HG03354 (cell line): ENCODE measurements at regions not wholly inside any gene's neighbourhood (a gene's known extent, or its start where the extent isn't known, plus 50 kb on each side); places are given as distances from the start of the nearest gene placed in this dataset.

Source experiments
- ATAC-seq: cut with Tn5 transposase; IDR thresholded peaks from one replicate; pipeline ENCODE4 v1.9.1; 2021; ENCODE audit warnings: mild to moderate bottlenecking; ENCODE audit not compliant: unreplicated experiment, poor library complexity, severe bottlenecking

DNA sequence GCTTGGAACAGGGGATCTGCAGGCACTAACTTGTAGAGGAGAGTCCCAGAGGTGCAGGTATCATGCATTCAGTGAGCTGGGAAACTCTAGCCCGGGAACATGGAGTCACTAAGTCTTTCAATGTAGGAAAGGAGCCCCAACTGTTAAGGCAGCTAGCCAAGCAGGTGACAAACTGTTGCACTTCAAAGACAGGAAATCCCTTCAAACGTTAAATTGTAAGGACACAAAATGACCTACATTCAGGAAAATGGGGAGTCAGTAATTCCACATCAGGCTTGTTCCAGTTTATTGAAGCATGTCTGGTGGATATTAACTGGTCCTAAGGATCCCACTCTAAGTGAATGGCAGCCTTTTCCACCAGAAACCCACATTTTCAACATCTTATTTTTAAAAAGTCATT lies 364.5 kb downstream of the MTX2 start:
- ATAC-seq = no peak

GRCh38 chr2:176636401-176636800 lies 367.2 kb downstream of the MTX2 start:
- ATAC-seq = no peak

GRCh38 chr2:176637142-176637485 lies 367.9 kb downstream of the MTX2 start:
- no peak for ATAC-seq

DNA sequence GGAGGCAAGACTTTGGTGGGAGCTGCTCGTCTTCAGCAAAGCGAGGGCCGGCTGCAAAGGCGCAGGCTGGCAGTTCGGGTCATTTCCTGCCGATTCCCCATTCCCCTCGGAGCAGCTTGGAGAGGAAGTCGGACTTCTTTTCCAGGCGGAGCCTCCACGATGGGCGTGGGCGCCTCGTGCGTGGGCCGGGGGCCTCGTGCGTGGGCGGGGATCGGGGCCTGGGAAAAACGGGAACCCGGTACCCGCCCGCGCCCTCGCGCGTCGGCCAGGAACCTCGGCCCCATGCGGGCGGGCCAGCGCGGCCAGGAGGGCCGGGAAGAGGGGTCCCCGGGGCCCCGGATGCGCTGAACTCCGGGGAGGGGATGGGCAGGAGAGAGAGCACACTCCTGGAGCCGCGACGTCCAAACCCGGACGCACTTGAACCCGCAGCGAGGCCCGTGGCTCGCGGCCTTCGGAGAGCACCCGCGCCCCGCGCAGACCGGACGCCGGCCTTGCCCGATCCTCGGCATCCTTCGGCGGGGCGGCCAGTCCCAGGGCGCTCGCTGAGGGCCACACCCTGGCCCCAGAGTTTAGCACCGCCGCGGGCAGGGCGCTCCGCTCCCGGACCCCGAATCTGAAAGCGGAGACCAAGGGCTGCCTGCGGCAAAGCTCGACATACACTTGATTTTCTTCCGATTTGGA lies 368.4 kb downstream of the MTX2 start:
- peak; percentile 42 for ATAC-seq

GRCh38 chr2:176638167-176639015 lies 369.1 kb downstream of the MTX2 start:
- peak; percentile 87 for ATAC-seq

DNA sequence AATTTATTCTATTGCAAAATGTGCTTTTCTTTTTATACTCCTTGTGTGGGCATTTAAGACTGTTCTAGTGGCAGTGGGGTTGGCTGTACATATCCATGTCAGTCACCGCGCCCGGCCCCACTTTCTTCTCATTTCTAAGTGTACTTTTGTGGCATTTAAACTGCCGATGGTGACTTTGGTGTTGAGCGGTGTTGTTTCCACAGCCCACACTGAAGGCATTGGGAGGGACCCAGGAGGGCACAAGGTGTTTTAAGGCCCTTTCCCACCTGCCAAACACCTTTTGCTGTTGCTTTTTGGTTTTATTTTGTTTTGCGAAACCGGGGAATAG lies 369.7 kb downstream of the MTX2 start:
- ATAC-seq = no peak

DNA sequence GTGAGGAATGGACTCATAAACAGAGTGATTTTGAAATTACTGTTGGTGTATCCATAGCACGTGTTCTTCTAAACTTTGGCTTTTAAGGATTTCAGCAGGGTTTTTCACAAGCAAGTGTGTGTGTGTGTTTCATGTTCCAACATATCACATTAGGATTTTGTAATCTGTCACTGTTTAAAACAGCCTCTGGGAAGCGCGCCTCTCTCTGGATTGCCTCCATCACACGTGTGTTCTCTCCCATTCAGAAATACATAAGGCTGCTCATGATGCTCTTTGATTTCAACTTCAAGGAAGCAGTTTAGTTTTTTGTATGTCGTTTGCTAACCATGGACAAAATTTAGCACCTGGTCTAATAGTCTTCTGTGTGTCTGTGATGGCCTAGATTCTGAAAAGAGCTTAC lies 370.4 kb downstream of the MTX2 start:
- ATAC-seq = no peak

DNA sequence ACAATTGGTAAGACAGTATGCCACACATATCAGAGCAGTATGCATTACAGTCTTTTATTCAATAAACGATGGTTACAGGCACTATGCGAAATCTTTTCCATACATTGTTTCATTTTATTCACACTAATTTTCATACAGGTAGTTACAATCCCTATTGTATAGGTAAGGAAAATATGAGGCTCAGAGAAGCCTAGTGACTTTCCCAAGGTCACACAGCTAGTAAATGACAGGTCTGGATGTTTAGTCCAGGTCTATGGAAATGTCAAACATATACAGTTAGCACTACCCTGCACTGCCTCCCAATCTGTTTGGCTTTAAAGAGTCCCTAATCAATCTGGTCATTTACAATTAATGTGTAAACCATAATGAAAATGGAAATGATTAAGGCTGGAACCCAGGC lies 372.2 kb downstream of the MTX2 start:
- no peak for ATAC-seq

DNA sequence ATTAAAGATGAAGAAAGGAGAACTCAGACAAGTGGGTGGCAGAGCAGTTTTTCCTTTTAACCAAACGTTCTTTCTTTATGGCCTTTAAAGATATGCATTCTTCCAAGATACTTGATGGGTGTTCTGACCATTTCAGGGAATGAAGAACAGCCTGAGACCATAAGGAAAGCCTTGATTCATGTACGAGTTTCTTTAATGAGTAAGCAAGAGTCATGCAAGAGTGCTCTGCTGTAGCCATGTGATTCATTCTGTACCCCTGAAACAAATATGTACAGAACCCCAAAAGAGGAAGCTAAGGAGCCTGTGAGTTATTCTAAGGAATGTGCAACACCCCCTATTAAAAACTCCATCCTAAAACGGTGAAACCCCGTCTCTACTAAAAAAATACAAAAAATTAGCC lies 372.8 kb downstream of the MTX2 start:
- no peak for ATAC-seq

DNA sequence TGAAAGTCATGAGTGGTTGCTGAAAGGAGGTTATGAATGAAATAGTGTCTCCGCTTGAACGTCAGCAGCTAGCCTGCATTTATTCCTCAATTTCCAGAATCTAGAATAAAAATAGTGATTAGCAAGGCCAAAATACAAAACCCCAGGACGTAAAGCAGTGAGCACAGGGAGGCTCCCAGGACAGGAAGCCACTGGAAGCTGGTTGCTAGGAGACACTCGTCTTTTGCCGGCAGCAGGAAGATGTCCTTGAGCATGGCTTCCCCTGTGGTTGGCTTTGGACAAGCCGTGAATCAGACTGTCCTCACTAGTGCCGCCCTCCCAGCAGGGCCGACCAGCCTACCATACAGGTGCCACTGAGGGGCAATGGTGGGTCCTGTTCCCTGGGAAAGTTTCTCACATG lies 374.4 kb downstream of the MTX2 start:
- ATAC-seq = no peak

DNA sequence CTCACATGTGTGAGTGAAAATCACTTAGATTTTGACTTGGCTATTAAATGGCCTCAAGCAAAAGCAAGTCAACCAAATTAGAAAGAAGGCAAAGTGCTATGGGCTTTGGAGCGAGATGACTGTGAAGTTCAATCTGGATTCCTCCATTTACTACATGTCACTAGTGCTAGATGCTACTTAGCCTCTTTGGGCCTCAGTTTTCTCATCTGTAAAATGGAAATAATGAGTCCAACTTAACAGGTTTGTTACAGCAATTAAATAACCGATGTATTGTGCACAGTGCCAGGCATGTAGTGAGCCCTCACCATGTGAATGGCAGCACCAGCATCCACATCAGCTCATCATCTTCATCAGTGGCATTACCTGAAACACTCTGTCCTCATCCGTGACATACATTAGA lies 376.3 kb downstream of the MTX2 start:
- no peak for ATAC-seq

DNA sequence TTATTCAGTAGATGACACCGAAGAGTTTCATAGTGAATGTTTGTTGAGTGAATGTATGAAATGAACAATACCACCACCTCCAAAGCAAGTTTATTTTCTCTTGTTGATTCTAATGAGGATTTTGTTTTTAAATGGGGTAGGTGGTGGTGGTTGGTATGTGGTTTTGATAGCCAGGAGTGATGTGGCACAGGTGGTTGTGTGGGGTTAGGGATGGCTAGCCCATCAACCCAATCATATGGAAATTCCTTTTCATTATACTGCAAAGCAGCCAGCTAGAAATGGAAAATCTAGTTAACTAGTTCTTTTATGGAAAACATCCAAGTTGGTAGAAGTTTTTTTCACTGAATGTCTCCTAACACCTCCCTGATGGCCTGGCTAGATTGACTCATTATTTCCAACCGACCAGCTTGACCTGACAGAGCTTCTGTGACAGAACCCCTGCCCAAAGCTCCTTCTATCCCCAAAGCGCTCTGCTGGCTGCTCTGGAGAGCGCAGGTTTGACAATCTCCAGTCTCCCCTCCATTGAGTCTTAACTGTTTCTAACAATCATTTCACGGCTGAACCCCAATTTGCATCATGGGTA lies 376.9 kb downstream of the MTX2 start:
- ATAC-seq = no peak

DNA sequence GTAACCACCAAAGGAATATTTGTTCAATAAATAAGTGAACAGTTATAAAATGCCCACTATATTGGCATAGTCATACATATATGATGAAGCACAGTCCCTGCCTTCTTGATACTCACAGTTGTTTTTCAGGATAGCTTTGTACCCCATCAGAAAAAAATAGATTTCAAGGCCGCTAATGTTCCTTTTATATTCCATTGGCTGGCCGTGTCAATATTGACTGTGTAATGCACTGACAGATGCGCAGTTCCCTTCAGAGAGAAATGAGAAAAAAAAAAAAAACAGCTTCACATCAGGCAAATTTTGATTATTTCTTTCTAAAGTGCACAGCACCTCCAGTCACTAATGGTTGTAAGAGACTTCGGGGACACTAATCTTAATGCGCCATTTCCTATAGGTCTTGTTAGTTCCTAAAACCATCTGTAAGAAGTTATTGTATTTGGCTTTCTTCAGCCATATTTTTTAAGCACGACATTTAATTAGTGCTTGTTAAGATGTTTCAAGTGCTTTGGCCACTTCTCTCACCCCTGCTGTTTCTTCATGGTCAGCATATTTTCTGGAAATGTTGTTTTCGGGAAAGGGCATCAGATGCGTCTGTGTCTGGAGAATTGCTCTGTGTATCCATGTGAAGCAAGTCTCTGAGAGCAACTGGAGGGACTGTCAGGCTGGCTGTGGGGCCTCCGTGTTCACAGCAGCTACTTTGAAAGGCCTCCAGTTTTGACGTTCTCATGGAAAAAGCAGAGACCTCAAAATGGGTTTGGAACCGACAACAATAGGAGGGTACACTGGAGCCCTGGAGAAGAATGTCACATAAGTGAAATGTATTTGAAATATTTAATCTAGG lies 378.3 kb downstream of the MTX2 start:
- ATAC-seq = no peak

- no peak for ATAC-seq
Observed at GRCh38 chr2:176648700-176649297, 379.6 kb downstream of the MTX2 start.

GRCh38 chr2:176650104-176650837 lies 381.0 kb downstream of the MTX2 start:
- ATAC-seq = no peak

- ATAC-seq = no peak
Observed at GRCh38 chr2:176650838-176651555, 381.8 kb downstream of the MTX2 start.

DNA sequence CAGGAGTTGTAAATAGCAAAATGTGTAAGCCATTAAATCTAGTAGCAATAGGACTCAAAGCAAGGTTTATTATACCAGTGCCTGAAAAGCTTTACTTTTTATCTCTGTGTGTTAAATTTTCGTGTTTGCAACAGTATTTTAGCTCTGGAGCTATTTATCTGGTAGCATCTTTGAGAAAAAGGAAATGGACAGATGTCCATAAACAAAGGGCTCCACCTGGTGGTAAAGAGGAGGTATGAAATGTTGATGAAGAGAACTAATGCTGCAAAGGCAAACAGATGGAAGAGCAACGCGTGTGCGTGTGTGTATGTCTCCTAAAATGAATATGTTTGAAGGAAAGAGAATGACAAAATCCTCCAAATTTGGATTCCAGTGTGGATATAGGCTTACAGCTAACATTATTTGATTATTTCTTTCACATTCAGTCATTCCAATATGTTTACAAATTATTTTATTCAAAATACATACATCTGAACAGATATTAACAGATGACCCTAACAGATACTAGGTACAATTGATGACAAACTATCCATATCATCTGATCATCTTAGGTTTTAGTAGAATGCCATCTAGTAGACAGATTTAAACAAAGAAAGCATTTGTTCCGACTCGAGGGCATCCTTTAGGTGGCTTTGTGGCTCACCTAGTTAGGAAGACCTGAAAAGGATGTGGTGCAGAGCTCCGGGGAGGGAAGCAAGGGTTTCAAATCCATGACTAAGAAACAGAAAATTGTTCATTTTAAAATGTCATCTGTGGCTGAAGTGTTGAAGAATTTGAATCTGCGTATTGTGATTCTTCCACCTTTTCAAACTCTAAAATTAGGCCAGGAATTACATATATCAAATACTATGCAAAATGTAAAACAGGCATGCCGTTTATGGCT lies 383.3 kb downstream of the MTX2 start:
- ATAC-seq = peak; percentile 68
